PC-3 (cell line): ENCODE measurements at regions not wholly inside any gene's neighbourhood (a gene's known extent, or its start where the extent isn't known, plus 50 kb on each side); places are given as distances from the start of the nearest gene placed in this dataset.

ENCODE experiments used
- ATAC-seq: fragments of 200-7000 bp; cut with Tn5 transposase; 2 replicates; pipeline ENCODE4 v1.9.1; 2020; ENCODE audit warnings: mild to moderate bottlenecking, moderate library complexity
- BruUV-seq: library from RNA; stranded (reverse); fragments of 400-500 nt; replicated peaks from 2 replicates; lab custom pipeline; 2021; lab: Mats Ljungman, UMichigan
- CTCF ChIA-PET: fragments of 300-600 bp; sonication (Branson Sonifier 250); formaldehyde crosslinking; loops from one replicate; lab custom pipeline; 2022; ENCODE audit warnings: antibody characterized with exemption; lab: Charles Lee
- POLR2A ChIA-PET: fragments of 300-600 bp; sonication (Branson Sonifier 250); formaldehyde crosslinking; loops from one replicate; lab custom pipeline; 2022; ENCODE audit warnings: antibody characterized with exemption; ENCODE audit not compliant: unreplicated experiment; lab: Charles Lee
- DNase-seq: peaks from one replicate; pipeline ENCODE4 v3.0.0-alpha.2; 2015
- H2AFZ ChIP-seq: fragments of 300-600 bp; sonication (generic); 2 replicates; pipeline ENCODE4 v1.6.0; 2016; ENCODE audit warnings: antibody characterized with exemption, low read length
- H3F3A ChIP-seq: fragments of 300-600 bp; sonication (generic); one replicate; pipeline ENCODE4 v1.6.0; 2017; ENCODE audit warnings: antibody characterized with exemption, low read length, control low read depth, mild to moderate bottlenecking; ENCODE audit not compliant: unreplicated experiment
- H3K27ac ChIP-seq: fragments of 300-600 bp; sonication (generic); 2 replicates; pipeline ENCODE4 v1.5.1; 2016; ENCODE audit warnings: mild to moderate bottlenecking, low read length
- H3K27me3 ChIP-seq: fragments of 300-600 bp; sonication (generic); 2 replicates; pipeline ENCODE4 v1.6.1; 2016; ENCODE audit warnings: low read length, mixed read lengths
- H3K36me3 ChIP-seq: fragments of 300-600 bp; sonication (generic); 2 replicates; pipeline ENCODE4 v1.6.1; 2016; ENCODE audit warnings: low read depth, mixed run types, low read length, mixed read lengths
- H3K4me1 ChIP-seq: fragments of 300-600 bp; sonication (generic); 2 replicates; pipeline ENCODE4 v1.5.1; 2016; ENCODE audit warnings: low read length; ENCODE audit not compliant: insufficient read depth
- H3K4me2 ChIP-seq: fragments of 300-600 bp; sonication (generic); 2 replicates; pipeline ENCODE4 v1.6.0; 2016; ENCODE audit warnings: low read length
- H3K4me3 ChIP-seq: fragments of 300-600 bp; sonication (generic); 2 replicates; pipeline ENCODE4 v1.5.1; 2016; ENCODE audit warnings: mild to moderate bottlenecking, low read length, mixed read lengths
- H3K79me2 ChIP-seq: fragments of 300-600 bp; sonication (generic); 2 replicates; pipeline ENCODE4 v1.6.1; 2017; ENCODE audit warnings: low read length, mixed read lengths
- H3K9ac ChIP-seq: fragments of 300-600 bp; sonication (generic); 2 replicates; pipeline ENCODE4 v1.6.0; 2016; ENCODE audit warnings: mild to moderate bottlenecking, low read length
- H3K9me2 ChIP-seq: fragments of 300-600 bp; sonication (generic); replicated peaks from 2 replicates; pipeline ENCODE4 v1.6.1; 2016; ENCODE audit warnings: mixed run types, low read length, mixed read lengths
- H3K9me3 ChIP-seq: fragments of 300-600 bp; sonication (generic); 2 replicates; pipeline ENCODE4 v1.6.1; 2016; ENCODE audit warnings: low read length, mixed read lengths
- H4K20me1 ChIP-seq: fragments of 300-600 bp; sonication (generic); 2 replicates; pipeline ENCODE4 v1.6.1; 2016; ENCODE audit warnings: low read length, mixed read lengths
- CTCF ChIP-seq: fragments of 300-600 bp; sonication (generic); conservative IDR thresholded peaks from 2 replicates; pipeline ENCODE4 v1.5.1; 2017; ENCODE audit warnings: antibody characterized with exemption, low read depth, mild to moderate bottlenecking, low read length
- EZH2 ChIP-seq: fragments of 300-600 bp; sonication (generic); IDR thresholded peaks from one replicate; pipeline ENCODE4 v1.6.1; 2017; ENCODE audit warnings: antibody characterized with exemption, mild to moderate bottlenecking, low read length; ENCODE audit not compliant: unreplicated experiment
- EZH2phosphoT487 ChIP-seq: fragments of 300-600 bp; sonication (generic); IDR thresholded peaks from 2 replicates; pipeline ENCODE4 v1.6.1; 2018; ENCODE audit warnings: mild to moderate bottlenecking, antibody characterized with exemption, low read length, borderline replicate concordance
- intact Hi-C: fragments of 100-400 bp; cut with micrococcal nuclease; formaldehyde crosslinking; loops from 2 replicates; pipeline ENCODE4 v1.9.0; 2023

GRCh38 chr2:175574069-175574468 is 392.6 kb upstream of the ATP5MC3 start:
- CTCF ChIA-PET = no interaction called here
- TF ChIP-seq EZH2phosphoT487 (no peak), CTCF (no peak), EZH2 (no peak)
- no peaks in the 10 kb centered on the region for H3K9me3 ChIP-seq
- H3K36me3 ChIP-seq = no peaks in the 10 kb centered on the region
- H3K79me2 ChIP-seq = no peaks in the 10 kb centered on the region
- no peak overlapping the region for H3K27ac ChIP-seq
- DNase-seq (no peak), ATAC-seq (no peak)
- no peaks in the 10 kb centered on the region for H3F3A ChIP-seq
- no peak overlapping the region for H3K4me2 ChIP-seq
- no peaks in the 10 kb centered on the region for H3K4me1 ChIP-seq
- H3K4me3 ChIP-seq = no peak overlapping the region
- peaks cover 78% of the 10 kb centered on the region for H3K27me3 ChIP-seq
- H2AFZ ChIP-seq = no peak overlapping the region
- intact Hi-C loops = no loop called here
- POLR2A ChIA-PET = interaction anchor here (0.6 kb wide), 1 partner anchor 323 kb away, joined by 6 read pairs; no protein-coding TSS in a partner anchor
- H3K9me2 ChIP-seq = no peaks in the 10 kb centered on the region
- H3K9ac ChIP-seq = no peak overlapping the region
- no TSS peak for BruUV-seq
- no peaks in the 10 kb centered on the region for H4K20me1 ChIP-seq

- intact Hi-C loops = no loop called here
- Histone ChIP-seq H3K9me3 (no peaks in the 10 kb centered on the region), H4K20me1 (no peaks in the 10 kb centered on the region), H3K9me2 (no peaks in the 10 kb centered on the region), H3K4me3 (no peak overlapping the region), H3K9ac (no peak overlapping the region), H3F3A (no peaks in the 10 kb centered on the region), H2AFZ (no peak overlapping the region), H3K36me3 (no peaks in the 10 kb centered on the region), H3K4me1 (no peaks in the 10 kb centered on the region), H3K27me3 (peaks cover 83% of the 10 kb centered on the region), H3K27ac (no peak overlapping the region), H3K4me2 (no peak overlapping the region), H3K79me2 (no peaks in the 10 kb centered on the region)
- ATAC-seq (no peak), DNase-seq (no peak)
- ChIA-PET CTCF (no interaction called here), POLR2A (no interaction called here)
- BruUV-seq = no TSS peak
- TF ChIP-seq EZH2 (no peak), EZH2phosphoT487 (no peak), CTCF (no peak)
Measured at GRCh38 chr2:175571078-175571653, 389.7 kb upstream of the ATP5MC3 start.

GRCh38 chr2:175568109-175568730 is 386.7 kb upstream of the ATP5MC3 start:
- Histone ChIP-seq H3K9ac (no peak overlapping the region), H3K4me3 (no peak overlapping the region), H3K36me3 (no peaks in the 10 kb centered on the region), H3K9me3 (no peaks in the 10 kb centered on the region), H3K9me2 (no peaks in the 10 kb centered on the region), H3K27me3 (peaks cover 85% of the 10 kb centered on the region), H3K4me1 (no peaks in the 10 kb centered on the region), H3K4me2 (no peak overlapping the region), H3F3A (no peaks in the 10 kb centered on the region), H3K27ac (no peak overlapping the region), H3K79me2 (no peaks in the 10 kb centered on the region), H4K20me1 (no peaks in the 10 kb centered on the region), H2AFZ (no peak overlapping the region)
- no TSS peak for BruUV-seq
- DNase-seq = no peak
- intact Hi-C loops = no loop called here
- CTCF ChIA-PET = no interaction called here
- TF ChIP-seq EZH2phosphoT487 (no peak), EZH2 (no peak), CTCF (no peak)
- no peak for ATAC-seq
- POLR2A ChIA-PET = no interaction called here
